ENCODE measurements at regions not wholly inside any gene's neighbourhood (a gene's known extent, or its start where the extent isn't known, plus 50 kb on each side); places are given as distances from the start of the nearest gene placed in this dataset.

DNA sequence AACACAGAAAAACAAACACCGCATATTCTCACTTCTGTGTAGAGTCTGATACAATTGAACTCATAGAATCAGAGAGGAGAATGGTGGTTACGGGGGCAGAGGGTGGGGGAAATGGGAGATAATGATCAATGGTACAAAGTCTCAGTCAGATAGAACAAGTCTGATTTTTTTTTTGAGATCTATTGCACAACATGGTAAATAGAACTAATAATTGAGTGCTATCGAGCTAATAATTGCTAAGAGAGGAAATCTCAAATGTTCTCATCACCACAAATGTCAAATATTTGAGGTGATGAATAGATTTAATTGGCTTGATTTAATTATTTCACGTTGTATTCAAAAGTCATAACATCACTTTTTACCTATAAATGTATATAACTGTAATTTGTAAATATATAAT lies 121.0 kb upstream of the SPIN1 start:
- Histone ChIP-seq H3K27ac (ENCODE audit: low read depth in 2 of 2, low read length in 2 of 2) (no peak overlapping the region), H3K4me3 (ENCODE audit: low read length in 3 of 3) (no peak overlapping the region), H3K4me1 (ENCODE audit: control insufficient read depth in 2 of 3, insufficient read depth in 2 of 3, low read depth in 1 of 3, low read length in 3 of 3) (no peaks in the 10 kb centered on the region), H3K36me3 (ENCODE audit: control insufficient read depth in 2 of 3, insufficient read depth in 3 of 3, low read length in 3 of 3) (no peaks in the 10 kb centered on the region), H3K9me3 (ENCODE audit: control insufficient read depth in 2 of 3, insufficient read depth in 1 of 3, low read length in 3 of 3) (no peaks in the 10 kb centered on the region), H3K9ac (ENCODE audit: low read length in 3 of 3) (no peak overlapping the region), H3K27me3 (ENCODE audit: control insufficient read depth, insufficient read depth, low read length) (no peaks in the 10 kb centered on the region)
- DNase-seq (no peak), FAIRE-seq (no peak)
- intact Hi-C loops (cut with DNase I) = no loop called here
- TF ChIP-seq, protein P1, sequence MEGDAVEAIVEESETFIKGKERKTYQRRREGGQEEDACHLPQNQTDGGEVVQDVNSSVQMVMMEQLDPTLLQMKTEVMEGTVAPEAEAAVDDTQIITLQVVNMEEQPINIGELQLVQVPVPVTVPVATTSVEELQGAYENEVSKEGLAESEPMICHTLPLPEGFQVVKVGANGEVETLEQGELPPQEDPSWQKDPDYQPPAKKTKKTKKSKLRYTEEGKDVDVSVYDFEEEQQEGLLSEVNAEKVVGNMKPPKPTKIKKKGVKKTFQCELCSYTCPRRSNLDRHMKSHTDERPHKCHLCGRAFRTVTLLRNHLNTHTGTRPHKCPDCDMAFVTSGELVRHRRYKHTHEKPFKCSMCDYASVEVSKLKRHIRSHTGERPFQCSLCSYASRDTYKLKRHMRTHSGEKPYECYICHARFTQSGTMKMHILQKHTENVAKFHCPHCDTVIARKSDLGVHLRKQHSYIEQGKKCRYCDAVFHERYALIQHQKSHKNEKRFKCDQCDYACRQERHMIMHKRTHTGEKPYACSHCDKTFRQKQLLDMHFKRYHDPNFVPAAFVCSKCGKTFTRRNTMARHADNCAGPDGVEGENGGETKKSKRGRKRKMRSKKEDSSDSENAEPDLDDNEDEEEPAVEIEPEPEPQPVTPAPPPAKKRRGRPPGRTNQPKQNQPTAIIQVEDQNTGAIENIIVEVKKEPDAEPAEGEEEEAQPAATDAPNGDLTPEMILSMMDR (IDR thresholded peaks at IDR 0.05; ENCODE audit: borderline replicate concordance, extremely low read depth, insufficient read depth) = no peak

DNA sequence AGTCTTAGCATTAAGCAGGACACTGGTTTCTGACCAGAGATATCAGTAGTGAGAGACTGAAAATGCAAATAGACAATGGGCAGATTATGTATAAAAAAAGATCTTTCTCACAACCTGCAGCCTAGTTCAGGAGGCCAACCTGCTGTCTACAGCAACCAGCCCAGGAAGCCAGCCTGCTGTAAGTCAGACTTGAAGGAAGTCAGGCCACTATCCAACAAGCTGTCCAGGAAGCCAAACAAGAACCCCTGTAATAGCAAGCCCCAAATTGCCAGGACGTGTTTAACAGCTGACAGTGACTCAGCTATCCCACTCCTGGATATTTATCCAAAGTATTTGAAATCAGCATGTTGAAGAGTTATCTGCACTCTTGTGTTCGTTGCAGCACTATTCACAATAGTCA lies 121.8 kb upstream of the SPIN1 start:
- intact Hi-C loops (cut with DNase I) = no loop called here

DNA sequence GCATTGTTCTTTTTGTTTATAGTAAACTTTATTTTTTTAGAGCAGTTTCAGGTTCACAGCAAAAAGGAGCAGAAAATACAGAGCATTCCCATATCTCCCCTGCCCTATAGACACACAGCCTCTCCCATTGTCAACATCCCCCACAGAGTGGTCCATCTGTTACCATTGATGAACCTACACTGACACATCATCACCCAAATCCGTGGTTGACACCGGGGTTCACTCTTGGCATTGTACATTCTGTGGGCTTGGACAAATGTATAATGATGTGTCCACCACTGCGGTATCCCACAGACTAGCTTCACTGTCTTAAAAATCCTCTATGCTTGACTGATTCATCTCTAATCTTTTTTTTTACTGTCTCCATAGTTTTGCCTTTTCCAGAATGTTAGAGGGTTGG lies 120.7 kb upstream of the SPATA31C2 start:
- intact Hi-C loops (cut with DNase I) = no loop called here

More for the DNA sequence above, 121.8 kb upstream of the SPIN1 start:
- H3K4me1 ChIP-seq (ENCODE audit: control insufficient read depth in 2 of 3, insufficient read depth in 2 of 3, low read depth in 1 of 3, low read length in 3 of 3) = no peaks in the 10 kb centered on the region
- no peaks in the 10 kb centered on the region for H3K9me3 ChIP-seq (ENCODE audit: control insufficient read depth in 2 of 3, insufficient read depth in 1 of 3, low read length in 3 of 3)
- DNase-seq (no peak), FAIRE-seq (no peak)
- H3K27me3 ChIP-seq (ENCODE audit: control insufficient read depth, insufficient read depth, low read length) = no peaks in the 10 kb centered on the region
- H3K4me3 ChIP-seq (ENCODE audit: low read length in 3 of 3) = no peak overlapping the region
- TF ChIP-seq, protein P1 (IDR thresholded peaks at IDR 0.05; ENCODE audit: borderline replicate concordance, extremely low read depth, insufficient read depth) = no peak
- H3K27ac ChIP-seq (ENCODE audit: low read depth in 2 of 2, low read length in 2 of 2) = no peak overlapping the region
- no peak overlapping the region for H3K9ac ChIP-seq (ENCODE audit: low read length in 3 of 3)
- H3K36me3 ChIP-seq (ENCODE audit: control insufficient read depth in 2 of 3, insufficient read depth in 3 of 3, low read length in 3 of 3) = no peaks in the 10 kb centered on the region

More for the DNA sequence above, 120.7 kb upstream of the SPATA31C2 start:
- Histone ChIP-seq H3K27me3 (ENCODE audit: control insufficient read depth, insufficient read depth, low read length) (no peaks in the 10 kb centered on the region), H3K4me3 (ENCODE audit: low read length in 3 of 3) (no peak overlapping the region), H3K36me3 (ENCODE audit: control insufficient read depth in 2 of 3, insufficient read depth in 3 of 3, low read length in 3 of 3) (no peaks in the 10 kb centered on the region), H3K27ac (ENCODE audit: low read depth in 2 of 2, low read length in 2 of 2) (no peak overlapping the region), H3K4me1 (ENCODE audit: control insufficient read depth in 2 of 3, insufficient read depth in 2 of 3, low read depth in 1 of 3, low read length in 3 of 3) (peaks cover 0 to 6% (median 0%) of the 10 kb centered on the region in 3 donors), H3K9ac (ENCODE audit: low read length in 3 of 3) (no peak overlapping the region), H3K9me3 (ENCODE audit: control insufficient read depth in 2 of 3, insufficient read depth in 1 of 3, low read length in 3 of 3) (no peaks in the 10 kb centered on the region)
- FAIRE-seq (no peak), DNase-seq (no peak)
- TF ChIP-seq, protein P1 (IDR thresholded peaks at IDR 0.05; ENCODE audit: borderline replicate concordance, extremely low read depth, insufficient read depth) = no peak

All from kidney (tissue), 13 donors.